ENCODE measurements at regions not wholly inside any gene's neighbourhood (a gene's known extent, or its start where the extent isn't known, plus 50 kb on each side); places are given as distances from the start of the nearest gene placed in this dataset.

DNA sequence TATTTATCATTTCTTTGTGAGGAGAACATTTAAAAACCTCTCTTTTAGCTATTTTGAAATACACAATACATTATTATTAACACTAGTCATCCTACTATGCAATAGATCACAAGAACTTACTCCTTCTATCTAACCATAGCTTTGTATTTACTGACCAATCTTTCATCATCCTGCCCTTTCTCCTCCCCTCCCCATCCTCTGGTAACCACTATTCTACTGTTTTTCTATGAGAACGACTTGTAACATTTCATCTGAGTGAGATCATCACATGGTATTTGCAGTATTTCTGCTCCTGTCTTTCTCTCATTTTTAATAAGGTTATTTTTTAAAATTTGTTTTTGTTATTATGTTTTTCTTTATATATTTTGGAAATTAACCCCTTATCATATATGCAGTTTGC is 331.8 kb downstream of the TEX13C start:
- TF ChIP-seq, protein P1, sequence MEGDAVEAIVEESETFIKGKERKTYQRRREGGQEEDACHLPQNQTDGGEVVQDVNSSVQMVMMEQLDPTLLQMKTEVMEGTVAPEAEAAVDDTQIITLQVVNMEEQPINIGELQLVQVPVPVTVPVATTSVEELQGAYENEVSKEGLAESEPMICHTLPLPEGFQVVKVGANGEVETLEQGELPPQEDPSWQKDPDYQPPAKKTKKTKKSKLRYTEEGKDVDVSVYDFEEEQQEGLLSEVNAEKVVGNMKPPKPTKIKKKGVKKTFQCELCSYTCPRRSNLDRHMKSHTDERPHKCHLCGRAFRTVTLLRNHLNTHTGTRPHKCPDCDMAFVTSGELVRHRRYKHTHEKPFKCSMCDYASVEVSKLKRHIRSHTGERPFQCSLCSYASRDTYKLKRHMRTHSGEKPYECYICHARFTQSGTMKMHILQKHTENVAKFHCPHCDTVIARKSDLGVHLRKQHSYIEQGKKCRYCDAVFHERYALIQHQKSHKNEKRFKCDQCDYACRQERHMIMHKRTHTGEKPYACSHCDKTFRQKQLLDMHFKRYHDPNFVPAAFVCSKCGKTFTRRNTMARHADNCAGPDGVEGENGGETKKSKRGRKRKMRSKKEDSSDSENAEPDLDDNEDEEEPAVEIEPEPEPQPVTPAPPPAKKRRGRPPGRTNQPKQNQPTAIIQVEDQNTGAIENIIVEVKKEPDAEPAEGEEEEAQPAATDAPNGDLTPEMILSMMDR (conservative IDR thresholded peaks at IDR 0.05 in 1 of 2, IDR thresholded peaks at IDR 0.05 in 1 of 2; ENCODE audit: low read depth in 1 of 2, low read length in 2 of 2), result no peak
- no peak for TF ChIP-seq EZH2 (IDR thresholded peaks at IDR 0.05; ENCODE audit: low read length, missing control alignments)

Data from fibroblast of lung (primary cell).